GM23338 (cell line): ENCODE measurements at regions not wholly inside any gene's neighbourhood (a gene's known extent, or its start where the extent isn't known, plus 50 kb on each side); places are given as distances from the start of the nearest gene placed in this dataset.

Source experiments
- ATAC-seq: fragments of 200-7000 bp; cut with Tn5 transposase; 3 replicates; pipeline ENCODE4 v1.9.1; 2020
- DNase-seq: peaks from one replicate; pipeline ENCODE4 v3.0.0-alpha.2; 2015; ENCODE audit warnings: low spot score
- H2AFZ ChIP-seq: fragments of 200-600 bp; sonication (generic); 2 replicates; pipeline ENCODE4 v1.8.0; 2016; ENCODE audit warnings: antibody characterized with exemption, mild to moderate bottlenecking, moderate library complexity
- H3F3A ChIP-seq: fragments of 200-600 bp; sonication (generic); replicated peaks from 2 replicates; pipeline ENCODE4 v1.8.0; 2017; ENCODE audit warnings: antibody characterized with exemption, mixed run types, low read depth
- H3K27ac ChIP-seq: fragments of 200-600 bp; sonication (generic); 2 replicates; pipeline ENCODE4 v1.6.1; 2016; ENCODE audit warnings: low read depth
- H3K27me3 ChIP-seq: fragments of 200-600 bp; sonication (generic); 2 replicates; pipeline ENCODE4 v1.8.0; 2016; ENCODE audit warnings: mild to moderate bottlenecking, mixed run types, moderate library complexity; ENCODE audit not compliant: insufficient read depth
- H3K36me3 ChIP-seq: fragments of 200-600 bp; sonication (generic); 2 replicates; pipeline ENCODE4 v1.8.0; 2016; ENCODE audit warnings: mild to moderate bottlenecking; ENCODE audit not compliant: insufficient read depth
- H3K4me1 ChIP-seq: fragments of 200-600 bp; sonication (generic); 2 replicates; pipeline ENCODE4 v1.8.0; 2016; ENCODE audit warnings: mild to moderate bottlenecking, moderate library complexity; ENCODE audit not compliant: insufficient read depth
- H3K4me2 ChIP-seq: fragments of 200-600 bp; sonication (generic); 2 replicates; pipeline ENCODE4 v1.7.1; 2017; ENCODE audit warnings: mixed run types
- H3K4me3 ChIP-seq: fragments of 200-600 bp; sonication (generic); 2 replicates; pipeline ENCODE4 v1.6.1; 2016; ENCODE audit warnings: mixed run types
- H3K79me2 ChIP-seq: fragments of 200-600 bp; sonication (generic); replicated peaks from 2 replicates; pipeline ENCODE4 v1.8.0; 2017; ENCODE audit warnings: mild to moderate bottlenecking; ENCODE audit not compliant: insufficient read depth
- H3K9me2 ChIP-seq: fragments of 200-600 bp; sonication (generic); 2 replicates; pipeline ENCODE4 v1.8.0; 2017; ENCODE audit not compliant: insufficient read depth
- H4K20me1 ChIP-seq: fragments of 200-600 bp; sonication (generic); replicated peaks from 2 replicates; pipeline ENCODE4 v1.8.0; 2017; ENCODE audit warnings: mild to moderate bottlenecking; ENCODE audit not compliant: insufficient read depth
- H3K27ac Mint-ChIP-seq: 2 replicates; pipeline ENCODE4 v1.8.0; 2020; ENCODE audit warnings: inconsistent platforms, mild to moderate bottlenecking, moderate library complexity, mixed read lengths
- H3K27me3 Mint-ChIP-seq: 3 replicates; pipeline ENCODE4 v1.8.0; 2022; ENCODE audit warnings: low read depth, mild to moderate bottlenecking, moderate library complexity, mixed read lengths, inconsistent platforms; ENCODE audit not compliant: insufficient read depth, poor library complexity
- H3K36me3 Mint-ChIP-seq: 3 replicates; pipeline ENCODE4 v1.8.0; 2021; ENCODE audit warnings: low read depth, mild to moderate bottlenecking, inconsistent platforms, moderate library complexity, mixed read lengths
- H3K4me1 Mint-ChIP-seq: 3 replicates; pipeline ENCODE4 v1.8.0; 2020; ENCODE audit warnings: mild to moderate bottlenecking, inconsistent platforms, mixed read lengths
- H3K4me3 Mint-ChIP-seq: 3 replicates; pipeline ENCODE4 v1.8.0; 2021; ENCODE audit warnings: moderate library complexity, mild to moderate bottlenecking, inconsistent platforms, mixed read lengths
- H3K9me3 Mint-ChIP-seq: 3 replicates; pipeline ENCODE4 v1.8.0; 2020; ENCODE audit warnings: moderate library complexity, mild to moderate bottlenecking, inconsistent platforms, mixed read lengths
- CREB1 ChIP-seq: fragments of 250-450 bp; sonication (Bioruptor Pico); IDR thresholded peaks from 2 replicates; pipeline ENCODE4 v1.5.0; 2020; ENCODE audit warnings: low read depth, mild to moderate bottlenecking, moderate library complexity
- CTCF ChIP-seq, 2 experiments: fragments of 200-600 bp in 1 of 2; sonication (generic) in 1 of 2; conservative IDR thresholded peaks; 2 replicates each; pipeline versions ENCODE4 v1.5.1 to v1.6.1; 2016 to 2017; ENCODE audit warnings: antibody characterized with exemption in 2 of 2, low read depth in 2 of 2, mild to moderate bottlenecking in 2 of 2, moderate library complexity in 1 of 2
- ETS1 ChIP-seq: IDR thresholded peaks from 2 replicates; pipeline ENCODE4 v1.6.1; 2016; ENCODE audit warnings: antibody characterized with exemption
- EZH2 ChIP-seq: fragments of 200-600 bp; sonication (generic); IDR thresholded peaks from one replicate; pipeline ENCODE4 v1.8.0; 2017; ENCODE audit warnings: antibody characterized with exemption, mild to moderate bottlenecking, low read depth; ENCODE audit not compliant: unreplicated experiment
- EZH2phosphoT487 ChIP-seq: fragments of 200-600 bp; sonication (generic); IDR thresholded peaks from one replicate; pipeline ENCODE4 v1.8.1; 2018; ENCODE audit warnings: antibody characterized with exemption; ENCODE audit not compliant: unreplicated experiment
- JUNB ChIP-seq: IDR thresholded peaks from one replicate; pipeline ENCODE4 v1.6.1; 2016; ENCODE audit warnings: antibody characterized with exemption; ENCODE audit not compliant: unreplicated experiment
- POLR2AphosphoS5 ChIP-seq: IDR thresholded peaks from 2 replicates; pipeline ENCODE4 v1.6.1; 2016; ENCODE audit warnings: antibody characterized with exemption, low read depth
- REST ChIP-seq: IDR thresholded peaks from one replicate; pipeline ENCODE4 v1.6.1; 2018; ENCODE audit warnings: antibody characterized with exemption; ENCODE audit not compliant: unreplicated experiment
- STAT1 ChIP-seq: IDR thresholded peaks from one replicate; pipeline ENCODE4 v1.6.1; 2016; ENCODE audit warnings: antibody characterized with exemption; ENCODE audit not compliant: unreplicated experiment
- ZNF114 ChIP-seq: fragments of 250-450 bp; sonication (Bioruptor Pico); IDR thresholded peaks from 2 replicates; pipeline ENCODE4 v1.5.0; 2020; ENCODE audit warnings: mild to moderate bottlenecking, moderate library complexity
- ZNF331 ChIP-seq: fragments of 250-450 bp; sonication (Bioruptor Pico); IDR thresholded peaks from 2 replicates; pipeline ENCODE4 v1.5.0; 2020; ENCODE audit warnings: low read depth, mild to moderate bottlenecking, moderate library complexity
- ZNF462 ChIP-seq: fragments of 250-450 bp; sonication (Bioruptor Pico); IDR thresholded peaks from 2 replicates; pipeline ENCODE4 v1.5.0; 2020; ENCODE audit warnings: mild to moderate bottlenecking, moderate library complexity

GRCh38 chr9:111131211-111131610 is 92.9 kb upstream of the LPAR1 start:
- H3K27me3 ChIP-seq, result no peaks in the 10 kb centered on the region
- no peak overlapping the region for H3K27ac ChIP-seq
- H3K4me3 Mint-ChIP-seq, result no peak overlapping the region
- no peaks in the 10 kb centered on the region for H3K36me3 ChIP-seq
- TF ChIP-seq ETS1, result no peak
- no peak for TF ChIP-seq ZNF331 (CRISPR knock-in tag)
- no peak for TF ChIP-seq CREB1 (CRISPR knock-in tag)
- TF ChIP-seq REST, result no peak
- no peak for TF ChIP-seq ZNF114 (CRISPR knock-in tag)
- TF ChIP-seq STAT1, result no peak
- no peak for TF ChIP-seq EZH2phosphoT487
- TF ChIP-seq JUNB, result no peak
- no peak for TF ChIP-seq EZH2
- no peak for TF ChIP-seq CTCF (conservative IDR thresholded peaks at IDR 0.05; ENCODE audit: low read depth in 2 of 2)
- no peak for TF ChIP-seq ZNF462 (CRISPR knock-in tag)
- TF ChIP-seq POLR2AphosphoS5, result no peak
- H3F3A ChIP-seq, result no peaks in the 10 kb centered on the region
- DNase-seq, result no peak
- no peaks in the 10 kb centered on the region for H4K20me1 ChIP-seq
- H2AFZ ChIP-seq, result peak overlapping the region; percentile 47; the same call in 1 of the 2 replicates
- H3K27ac Mint-ChIP-seq, result no peak overlapping the region
- no peaks in the 10 kb centered on the region for H3K9me2 ChIP-seq
- no peaks in the 10 kb centered on the region for H3K79me2 ChIP-seq
- peaks cover 2% of the 10 kb centered on the region for H3K27me3 Mint-ChIP-seq
- ATAC-seq, result no peak
- no peak overlapping the region for H3K4me3 ChIP-seq
- no peak overlapping the region for H3K4me2 ChIP-seq
- H3K4me1 ChIP-seq, result no peaks in the 10 kb centered on the region
- H3K9me3 Mint-ChIP-seq, result peaks cover 5% of the 10 kb centered on the region; the same call in 1 of the 3 replicates
- H3K4me1 Mint-ChIP-seq, result no peaks in the 10 kb centered on the region
- no peaks in the 10 kb centered on the region for H3K36me3 Mint-ChIP-seq
